HFF-Myc (cell line): ENCODE measurements at regions not wholly inside any gene's neighbourhood (a gene's known extent, or its start where the extent isn't known, plus 50 kb on each side); places are given as distances from the start of the nearest gene placed in this dataset.

ENCODE experiments used
- DNase-seq: peaks from one replicate; pipeline ENCODE4 v3.0.0-alpha.2; 2011; ENCODE audit warnings: low read depth; ENCODE audit errors: extremely low read depth
- H3K4me3 ChIP-seq: replicated peaks from 2 replicates; pipeline ENCODE4 v1.5.1; 2011; ENCODE audit warnings: low read depth, mild to moderate bottlenecking, control low read depth, low read length
- TF ChIP-seq, protein P1 (sequence below): IDR thresholded peaks from 2 replicates; pipeline ENCODE4 v1.5.1; 2012; ENCODE audit warnings: mild to moderate bottlenecking, low read depth, low read length, control low read depth; ENCODE audit errors: missing control alignments

DNA sequence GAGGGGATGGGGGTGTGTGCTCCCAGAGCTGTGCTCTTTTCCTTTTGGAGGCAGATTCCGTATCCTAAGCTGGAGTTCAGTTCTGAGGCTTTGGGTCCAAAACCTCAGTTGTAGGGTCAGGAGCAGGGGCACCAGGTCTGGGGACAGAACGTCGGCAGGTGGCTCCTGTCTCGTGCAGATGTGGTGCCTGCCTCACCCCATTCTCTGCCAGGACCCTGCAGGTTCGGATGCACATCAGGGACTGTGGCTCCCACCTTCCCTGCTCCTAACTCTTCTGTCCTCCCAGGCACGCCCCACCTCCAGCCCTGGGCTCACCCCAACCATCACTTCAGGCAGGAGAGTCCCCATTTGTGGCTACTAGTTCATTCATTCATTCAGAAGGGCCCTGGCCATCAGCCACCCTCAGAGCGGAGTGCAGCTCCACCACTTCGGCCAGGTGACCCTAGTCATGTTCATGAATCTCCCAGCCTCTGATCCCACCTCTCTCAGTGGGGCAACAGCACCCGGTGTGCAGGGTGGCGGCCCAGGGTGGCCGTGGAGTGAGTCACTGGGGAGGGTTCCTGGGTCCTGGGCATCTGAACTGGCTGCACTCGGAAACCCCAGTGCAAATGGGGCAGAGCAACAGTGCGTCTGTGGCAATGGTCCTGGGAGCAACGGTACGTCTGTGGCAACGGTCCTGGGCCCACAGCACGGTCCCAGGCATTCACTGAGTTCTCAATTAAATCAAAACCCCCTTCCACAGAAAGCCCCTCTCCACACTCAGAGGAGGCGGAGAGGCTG is 100.8 kb upstream of the FAM20C start:
- DNase-seq = no peak
- H3K4me3 ChIP-seq = no peak overlapping the region
- TF ChIP-seq, protein P1, sequence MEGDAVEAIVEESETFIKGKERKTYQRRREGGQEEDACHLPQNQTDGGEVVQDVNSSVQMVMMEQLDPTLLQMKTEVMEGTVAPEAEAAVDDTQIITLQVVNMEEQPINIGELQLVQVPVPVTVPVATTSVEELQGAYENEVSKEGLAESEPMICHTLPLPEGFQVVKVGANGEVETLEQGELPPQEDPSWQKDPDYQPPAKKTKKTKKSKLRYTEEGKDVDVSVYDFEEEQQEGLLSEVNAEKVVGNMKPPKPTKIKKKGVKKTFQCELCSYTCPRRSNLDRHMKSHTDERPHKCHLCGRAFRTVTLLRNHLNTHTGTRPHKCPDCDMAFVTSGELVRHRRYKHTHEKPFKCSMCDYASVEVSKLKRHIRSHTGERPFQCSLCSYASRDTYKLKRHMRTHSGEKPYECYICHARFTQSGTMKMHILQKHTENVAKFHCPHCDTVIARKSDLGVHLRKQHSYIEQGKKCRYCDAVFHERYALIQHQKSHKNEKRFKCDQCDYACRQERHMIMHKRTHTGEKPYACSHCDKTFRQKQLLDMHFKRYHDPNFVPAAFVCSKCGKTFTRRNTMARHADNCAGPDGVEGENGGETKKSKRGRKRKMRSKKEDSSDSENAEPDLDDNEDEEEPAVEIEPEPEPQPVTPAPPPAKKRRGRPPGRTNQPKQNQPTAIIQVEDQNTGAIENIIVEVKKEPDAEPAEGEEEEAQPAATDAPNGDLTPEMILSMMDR = no peak

DNA sequence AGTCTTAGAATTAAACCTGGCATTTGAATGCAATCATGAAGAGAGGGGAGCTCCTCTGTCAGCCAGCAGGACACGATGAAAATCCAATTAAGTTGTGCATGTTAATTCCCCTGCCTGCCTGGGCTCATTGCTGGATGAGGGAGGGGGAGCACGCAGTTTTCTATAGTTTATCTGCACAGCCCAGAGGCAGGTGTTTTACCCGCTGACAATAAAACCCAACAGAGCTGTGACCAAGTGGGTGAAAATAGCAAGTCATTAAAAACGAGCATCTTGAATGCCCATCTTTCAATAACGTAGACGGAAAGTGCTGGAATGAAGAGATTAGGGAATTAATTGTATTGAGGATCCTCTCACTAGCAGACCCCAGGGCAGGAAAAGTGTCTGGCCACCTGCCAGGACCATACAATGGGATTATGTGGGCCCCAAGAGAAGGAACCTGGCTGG is 100.1 kb upstream of the FAM20C start:
- DNase-seq = no peak
- no peak overlapping the region for H3K4me3 ChIP-seq
- TF ChIP-seq, protein P1 = no peak

DNA sequence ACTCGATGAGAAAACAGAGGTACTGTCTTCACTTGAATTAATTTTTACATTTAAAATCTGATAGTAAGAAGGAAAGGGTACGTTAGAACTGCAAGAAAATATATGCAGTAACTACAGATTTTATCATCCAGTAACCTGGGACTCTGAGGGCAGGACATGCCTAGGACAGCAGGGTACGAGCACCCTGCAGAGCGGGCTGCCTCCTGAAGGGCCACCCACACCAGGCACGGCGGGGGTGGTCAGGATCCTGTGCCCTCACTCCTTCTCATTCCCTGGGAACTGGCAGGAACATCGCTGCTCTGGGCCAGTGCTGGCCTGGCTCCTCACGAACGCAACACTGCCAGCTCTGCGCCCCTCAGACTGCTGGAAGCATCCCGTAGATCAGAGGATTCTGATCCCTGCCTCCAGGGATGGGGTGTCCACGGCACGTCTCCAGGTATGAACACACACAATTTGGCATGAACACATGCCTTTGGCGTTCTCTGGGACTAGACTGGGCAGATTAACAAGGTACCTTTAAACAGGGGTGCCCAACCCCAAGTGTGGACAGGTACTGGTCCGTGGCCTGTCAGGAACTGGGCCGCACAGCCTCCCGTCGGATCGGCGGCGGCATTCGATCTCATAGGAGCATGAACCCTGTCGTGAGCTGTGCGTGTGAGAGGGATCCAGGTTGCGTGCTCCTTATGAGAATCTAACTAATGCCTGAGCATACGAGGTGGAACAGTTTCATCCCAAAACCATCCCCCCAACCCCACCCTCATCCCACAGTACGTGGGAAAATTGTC is 99.3 kb upstream of the FAM20C start:
- DNase-seq = no peak
- H3K4me3 ChIP-seq = no peak overlapping the region
- TF ChIP-seq, protein P1 = no peak

DNA sequence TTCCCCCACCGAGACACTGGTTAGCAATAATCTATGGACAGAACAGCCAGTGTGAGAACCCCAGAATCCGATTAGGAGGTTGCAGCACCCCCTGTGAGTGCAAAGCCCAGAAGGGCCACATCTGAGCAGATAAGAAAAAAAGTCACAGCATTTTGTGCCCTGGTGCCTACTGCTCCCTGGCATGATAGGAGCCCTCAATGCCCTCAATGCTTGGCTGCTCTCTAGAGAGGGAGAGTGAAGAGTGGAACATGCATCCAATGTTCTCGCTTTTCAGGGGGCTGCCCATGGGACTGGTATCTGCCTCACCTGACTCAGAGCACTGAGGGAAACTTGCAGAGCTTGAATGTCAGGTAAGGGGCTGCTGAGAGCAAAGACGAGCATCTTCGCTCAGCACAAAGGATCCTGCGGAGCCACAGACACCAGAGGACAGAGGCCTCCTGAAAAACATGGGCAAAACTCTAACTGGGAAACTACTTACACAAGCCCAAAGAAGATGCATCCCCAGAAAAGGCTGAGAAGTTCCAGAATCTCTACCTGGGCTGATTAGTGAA is 98.0 kb upstream of the FAM20C start:
- TF ChIP-seq, protein P1 = no peak
- H3K4me3 ChIP-seq = no peak overlapping the region
- DNase-seq = no peak

GRCh38 chr7:95180-95862 is 97.0 kb upstream of the FAM20C start:
- H3K4me3 ChIP-seq = no peak overlapping the region
- no peak for DNase-seq
- TF ChIP-seq, protein P1 = no peak

DNA sequence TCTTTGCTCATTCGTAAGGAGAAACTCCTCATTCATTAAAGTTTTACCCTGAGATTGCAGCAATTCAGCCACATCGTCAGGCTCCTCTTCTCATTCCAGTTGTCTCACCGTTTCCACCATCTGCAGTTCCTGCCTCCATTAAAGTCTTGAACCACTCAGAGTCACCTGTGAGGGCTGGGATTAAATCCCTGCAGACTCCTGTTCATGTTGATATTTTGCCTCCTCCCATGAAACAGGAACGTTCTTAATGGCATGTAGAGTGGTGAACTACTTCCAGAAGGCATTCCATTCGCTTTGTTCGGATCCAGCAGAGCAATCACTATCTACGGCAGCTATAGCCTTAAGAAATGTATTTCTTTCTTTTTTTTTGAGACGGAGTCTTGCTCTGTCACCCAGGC is 96.5 kb upstream of the FAM20C start:
- DNase-seq = no peak
- H3K4me3 ChIP-seq = no peak overlapping the region
- TF ChIP-seq, protein P1 = no peak
